Spinal cord (tissue), 9 donors: ENCODE measurements at regions not wholly inside any gene's neighbourhood (a gene's known extent, or its start where the extent isn't known, plus 50 kb on each side); places are given as distances from the start of the nearest gene placed in this dataset.
A peak's percentile ranks its signal among the peaks of the same experiment; 100 is the strongest.

Source experiments
- DNase-seq, 6 donors: peaks; one replicate each; pipeline versions ENCODE4 v3.0.0 to v3.0.0-alpha.2; 2013 to 2015; ENCODE audit warnings: low spot score in 6 of 6, low read depth in 4 of 6
- H3K27ac ChIP-seq: one replicate; pipeline ENCODE4 v1.5.1; 2013; ENCODE audit warnings: low read depth, low read length, control low read depth
- H3K27me3 ChIP-seq: one replicate; pipeline ENCODE4 v1.6.1; 2013; ENCODE audit warnings: low read length; ENCODE audit not compliant: control insufficient read depth, insufficient read depth
- H3K36me3 ChIP-seq: one replicate; pipeline ENCODE4 v1.6.1; 2013; ENCODE audit warnings: low read length; ENCODE audit not compliant: control insufficient read depth, insufficient read depth
- H3K4me1 ChIP-seq: one replicate; pipeline ENCODE4 v1.6.1; 2013; ENCODE audit warnings: low read length; ENCODE audit not compliant: control insufficient read depth, insufficient read depth
- H3K4me3 ChIP-seq: one replicate; pipeline ENCODE4 v1.5.1; 2013; ENCODE audit warnings: low read depth, low read length, control low read depth
- H3K9me3 ChIP-seq: one replicate; pipeline ENCODE4 v1.6.1; 2013; ENCODE audit warnings: low read length; ENCODE audit not compliant: control insufficient read depth, insufficient read depth
- WGBS: methylation state at CpG from one replicate; pipeline ENCODE4 v1.1.5; 2013; ENCODE audit warnings: missing lambda C conversion rate; ENCODE audit not compliant: insufficient coverage; 5-methylcytosine and 5-hydroxymethylcytosine counted together
- donor health status: healthy.

GRCh38 chr1:47587891-47588582, 150.2 kb downstream of the FOXD2 start:
- H3K36me3 ChIP-seq = no peaks in the 10 kb centered on the region
- peaks cover 19% of the 10 kb centered on the region for H3K27me3 ChIP-seq
- peaks cover 14% of the 10 kb centered on the region for H3K4me1 ChIP-seq
- 70% methylated on average over 6 of the region's 8 CpGs for WGBS
- no peak overlapping the region for H3K27ac ChIP-seq
- no peaks in the 10 kb centered on the region for H3K9me3 ChIP-seq
- no peak overlapping the region for H3K4me3 ChIP-seq
- no peak for DNase-seq

DNA sequence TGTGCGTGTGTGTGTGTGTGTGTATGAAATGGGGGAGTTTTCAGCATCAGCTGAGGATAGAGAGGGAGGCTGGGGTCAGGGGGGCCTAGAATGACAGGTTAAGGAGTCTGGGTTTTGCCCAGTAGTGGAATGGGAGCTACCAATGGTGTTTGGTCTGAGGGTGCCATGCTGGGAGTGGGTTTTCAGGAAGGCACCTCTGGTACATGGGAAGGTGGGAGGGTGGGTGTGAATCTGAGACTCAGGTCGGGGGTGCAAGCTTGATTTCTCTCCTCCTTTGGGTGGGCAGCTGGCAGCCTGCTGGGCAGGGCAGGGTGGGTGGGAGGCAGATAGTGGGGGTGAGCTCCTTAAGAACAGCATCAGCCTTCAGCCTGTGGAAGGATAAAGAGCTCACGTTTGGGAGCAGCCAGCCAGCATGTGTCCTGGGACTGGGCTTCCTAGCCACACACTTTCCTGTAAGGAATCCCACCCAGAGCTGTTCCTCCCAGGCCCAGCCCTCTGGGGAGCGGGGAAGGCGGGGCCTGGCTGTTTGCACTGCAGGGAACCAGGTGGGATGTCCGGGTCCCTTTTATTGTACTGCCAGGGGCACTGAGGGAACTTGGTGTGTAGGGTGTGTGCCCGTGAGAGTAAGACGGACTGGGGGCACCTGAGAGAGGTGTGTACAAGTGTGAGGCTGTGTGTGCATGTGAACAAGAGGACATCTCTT, 152.8 kb downstream of the FOXD2 start:
- Histone ChIP-seq H3K27me3 (peaks cover 33% of the 10 kb centered on the region), H3K27ac (no peak overlapping the region), H3K36me3 (no peaks in the 10 kb centered on the region), H3K4me1 (peaks cover 14% of the 10 kb centered on the region), H3K9me3 (no peaks in the 10 kb centered on the region), H3K4me3 (no peak overlapping the region)
- WGBS = 81% methylated on average over 7 of the region's 8 CpGs
- no peak for DNase-seq

DNA sequence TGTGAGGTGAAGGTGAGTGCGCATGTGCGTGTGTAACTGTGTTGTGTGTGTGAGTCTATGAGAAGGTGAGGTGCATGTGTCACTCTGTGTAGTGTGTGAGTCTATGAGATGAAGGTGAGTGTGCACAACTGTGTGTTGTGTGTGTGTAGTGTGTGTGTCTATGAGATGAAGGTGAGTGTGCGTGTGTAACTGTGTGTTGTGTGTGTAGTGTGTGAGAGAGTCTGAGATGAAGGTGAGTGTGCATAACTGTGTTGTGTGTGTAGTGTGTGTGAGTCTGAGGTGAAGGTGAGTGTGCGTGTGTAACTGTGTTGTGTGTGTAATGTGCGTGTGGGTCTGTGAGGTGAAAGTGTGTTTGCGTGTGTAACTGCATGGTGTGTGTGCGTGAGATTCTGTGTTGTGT, 154.0 kb downstream of the FOXD2 start:
- Histone ChIP-seq H3K36me3 (no peaks in the 10 kb centered on the region), H3K4me3 (no peak overlapping the region), H3K27ac (no peak overlapping the region), H3K4me1 (peaks cover 14% of the 10 kb centered on the region), H3K9me3 (no peaks in the 10 kb centered on the region), H3K27me3 (peaks cover 33% of the 10 kb centered on the region)
- no peak for DNase-seq
- 95% methylated on average over 7 of the region's 7 CpGs for WGBS

DNA sequence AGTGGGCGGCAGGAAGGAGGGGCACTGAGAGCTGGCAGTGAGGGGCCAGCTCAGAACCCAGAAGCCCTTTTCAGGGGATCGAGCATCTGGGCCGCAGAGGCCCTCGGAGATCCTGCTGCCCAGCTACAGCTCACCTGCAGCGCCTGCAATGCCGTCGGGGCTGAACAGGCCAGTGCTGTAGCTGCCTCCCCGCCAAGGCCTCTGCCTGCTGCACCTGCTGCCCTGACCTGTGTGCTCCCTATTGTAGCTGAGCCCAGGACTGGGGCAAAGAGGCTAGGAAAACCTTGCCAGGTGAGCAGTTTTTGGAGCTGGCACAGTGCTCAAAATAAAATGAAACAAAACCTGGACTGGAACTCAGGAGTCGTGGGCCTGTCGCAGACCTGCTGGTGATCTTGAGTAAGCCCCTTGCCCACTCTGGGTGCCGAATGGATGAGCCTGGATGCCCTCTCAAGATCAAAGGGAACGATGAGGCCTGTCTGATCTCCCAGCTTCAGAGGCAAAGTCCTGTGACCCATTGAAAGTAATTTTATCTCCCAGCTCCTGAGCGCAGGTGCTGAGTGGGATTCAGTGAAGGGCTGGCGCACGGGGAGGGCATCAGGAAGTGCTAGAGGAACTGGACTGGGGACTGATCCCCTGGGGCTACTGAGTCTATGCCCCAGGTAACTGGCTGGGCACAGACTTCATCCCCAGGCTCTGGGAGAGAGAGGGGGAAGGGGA, 154.6 kb downstream of the FOXD2 start:
- H3K27me3 ChIP-seq = peaks cover 33% of the 10 kb centered on the region
- no peak for DNase-seq
- no peaks in the 10 kb centered on the region for H3K9me3 ChIP-seq
- peaks cover 14% of the 10 kb centered on the region for H3K4me1 ChIP-seq
- 84% methylated on average over 15 of the region's 15 CpGs for WGBS
- no peak overlapping the region for H3K4me3 ChIP-seq
- no peak overlapping the region for H3K27ac ChIP-seq
- H3K36me3 ChIP-seq = no peaks in the 10 kb centered on the region

DNA sequence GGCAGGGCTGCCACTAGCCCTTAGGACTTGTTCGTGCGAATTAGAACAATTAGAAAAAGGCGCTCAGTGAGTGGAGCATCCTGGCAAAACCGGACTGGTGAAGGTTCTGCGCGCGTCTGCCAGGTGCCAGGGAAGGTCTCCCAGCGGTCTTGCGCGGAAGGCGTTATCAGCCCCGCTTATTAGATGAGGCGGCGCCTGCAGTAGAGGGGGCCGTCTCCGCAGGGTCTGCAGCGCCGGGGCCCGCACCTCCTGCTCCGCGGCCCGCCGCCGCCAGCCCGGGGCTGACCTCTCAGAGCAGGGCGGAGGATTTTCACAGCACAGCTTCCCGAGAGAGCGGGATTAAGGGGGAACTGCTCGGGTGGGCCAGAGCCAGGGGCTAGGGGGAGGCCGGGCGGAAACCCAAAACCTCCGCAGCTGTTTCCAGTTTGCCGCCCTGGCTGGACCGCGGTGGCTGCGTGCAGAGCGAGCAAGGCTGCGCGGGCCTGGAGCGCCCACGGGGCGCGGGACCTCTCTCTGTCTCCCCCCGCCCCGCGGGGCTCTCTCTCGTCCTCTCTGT, 155.2 kb downstream of the FOXD2 start:
- peak in 2 of 6 donors; percentile 47 to 52 for DNase-seq
- Histone ChIP-seq H3K4me3 (peak overlapping the region; percentile 24), H3K27ac (no peak overlapping the region), H3K9me3 (no peaks in the 10 kb centered on the region), H3K4me1 (peaks cover 12% of the 10 kb centered on the region), H3K27me3 (peaks cover 33% of the 10 kb centered on the region), H3K36me3 (no peaks in the 10 kb centered on the region)
- 5% methylated on average over 47 of the region's 47 CpGs for WGBS

DNA sequence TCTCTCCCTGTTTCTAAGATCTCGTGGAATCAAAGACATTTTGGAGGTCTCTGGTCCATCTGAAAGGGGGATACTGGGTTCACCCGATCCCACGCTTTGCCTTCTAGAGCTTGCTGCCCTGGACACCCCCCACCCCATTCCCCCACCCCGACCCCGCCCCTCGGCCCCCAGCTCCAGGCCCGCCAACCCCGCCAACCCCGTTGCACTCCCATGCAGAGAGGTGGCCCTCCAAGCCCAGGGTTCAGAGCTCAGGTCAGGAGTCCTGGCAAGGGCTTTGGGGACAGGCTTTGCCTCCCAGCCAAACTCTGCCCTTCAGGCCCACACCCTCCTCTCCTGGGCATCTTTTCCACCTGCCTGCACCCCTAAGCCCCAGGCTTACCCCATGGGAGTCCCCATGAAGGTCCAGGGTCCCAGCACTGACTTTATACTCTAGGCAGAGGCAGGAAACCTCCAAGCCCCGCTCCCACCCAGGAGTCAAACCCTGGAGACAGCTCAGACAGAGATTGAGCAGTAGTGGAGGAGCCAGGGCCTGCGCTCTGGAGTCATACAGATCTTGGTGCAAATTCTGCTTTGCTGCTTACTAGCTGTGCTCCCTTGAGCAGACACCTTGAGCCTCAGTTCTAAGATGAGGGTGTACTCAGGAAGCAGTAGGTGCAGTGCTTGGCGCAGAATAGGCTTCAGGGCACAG, 155.9 kb downstream of the FOXD2 start:
- no peak for DNase-seq
- H3K4me1 ChIP-seq = peaks cover 11% of the 10 kb centered on the region
- no peaks in the 10 kb centered on the region for H3K9me3 ChIP-seq
- H3K27ac ChIP-seq = no peak overlapping the region
- H3K36me3 ChIP-seq = no peaks in the 10 kb centered on the region
- 90% methylated on average over 4 of the region's 12 CpGs for WGBS
- H3K27me3 ChIP-seq = peaks cover 33% of the 10 kb centered on the region
- no peak overlapping the region for H3K4me3 ChIP-seq

DNA sequence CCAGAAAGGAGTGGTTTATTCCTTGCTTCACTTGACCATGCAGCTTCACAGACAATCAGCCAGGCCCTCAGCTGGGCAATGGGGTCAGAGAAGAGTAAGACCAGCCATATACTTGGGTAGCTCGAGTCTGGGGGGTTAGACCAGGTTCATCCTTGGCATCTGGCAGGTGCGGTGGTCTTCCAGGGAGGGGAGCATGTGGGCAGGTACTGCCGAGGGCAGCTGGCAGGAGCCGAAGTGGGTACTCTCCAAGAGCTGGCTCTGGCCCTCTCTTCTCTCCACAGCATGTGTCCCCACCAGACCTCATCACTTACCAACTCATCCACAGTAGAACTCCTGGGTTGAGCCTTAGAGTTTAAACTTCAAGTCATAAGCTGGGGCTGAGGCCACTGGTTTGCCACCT, 156.8 kb downstream of the FOXD2 start:
- Histone ChIP-seq H3K4me3 (no peak overlapping the region), H3K27me3 (peaks cover 30% of the 10 kb centered on the region), H3K27ac (no peak overlapping the region), H3K36me3 (no peaks in the 10 kb centered on the region), H3K4me1 (peaks cover 11% of the 10 kb centered on the region), H3K9me3 (no peaks in the 10 kb centered on the region)
- 96% methylated on average over 4 of the region's 4 CpGs for WGBS
- DNase-seq = no peak

- no peak for DNase-seq
- Histone ChIP-seq H3K27ac (no peak overlapping the region), H3K9me3 (no peaks in the 10 kb centered on the region), H3K36me3 (no peaks in the 10 kb centered on the region), H3K4me1 (peaks cover 11% of the 10 kb centered on the region), H3K4me3 (no peak overlapping the region), H3K27me3 (peaks cover 27% of the 10 kb centered on the region)
- WGBS = 100% methylated on average over 2 of the region's 3 CpGs
Observed at GRCh38 chr1:47596328-47596727, 158.5 kb downstream of the FOXD2 start.

GRCh38 chr1:47598357-47598756, 160.5 kb downstream of the FOXD2 start:
- Histone ChIP-seq H3K9me3 (no peaks in the 10 kb centered on the region), H3K27ac (no peak overlapping the region), H3K27me3 (peaks cover 14% of the 10 kb centered on the region), H3K4me1 (peaks cover 2% of the 10 kb centered on the region), H3K4me3 (no peak overlapping the region), H3K36me3 (no peaks in the 10 kb centered on the region)
- DNase-seq = no peak
- 75% methylated on average over 7 of the region's 8 CpGs for WGBS
